CD14-positive monocyte (primary cell): ENCODE measurements at regions not wholly inside any gene's neighbourhood (a gene's known extent, or its start where the extent isn't known, plus 50 kb on each side); places are given as distances from the start of the nearest gene placed in this dataset.

ENCODE experiments used
- DNase-seq, 3 donors: peaks; one replicate each; pipeline ENCODE4 v3.0.0-alpha.2; 2011 to 2022
- H2AFZ ChIP-seq: 2 replicates; pipeline ENCODE4 v1.6.0; 2012; ENCODE audit warnings: mild to moderate bottlenecking, low read depth, low read length, inconsistent platforms; ENCODE audit not compliant: insufficient read depth, poor library complexity, severe bottlenecking
- H3K27ac ChIP-seq, 2 donors: 1 replicate in 1 of 2; 2 replicates in 1 of 2; pipeline ENCODE4 v1.5.1; 2012 to 2013; ENCODE audit warnings: low read length in 2 of 2, control low read depth in 1 of 2, inconsistent platforms in 1 of 2, low read depth in 1 of 2, mild to moderate bottlenecking in 1 of 2
- H3K27me3 ChIP-seq, 2 donors: one replicate each; pipeline versions ENCODE4 v1.6.0 to v1.6.1; 2011 to 2013; ENCODE audit warnings: low read length in 2 of 2; ENCODE audit not compliant: control insufficient read depth in 2 of 2, insufficient read depth in 2 of 2
- H3K36me3 ChIP-seq, 2 donors: replicated peaks in 1 of 2; 1 replicate in 1 of 2; 2 replicates in 1 of 2; pipeline versions ENCODE4 v1.5.1 to v1.6.1; 2012 to 2013; ENCODE audit warnings: low read length in 2 of 2, control low read depth in 1 of 2, inconsistent platforms in 1 of 2, mild to moderate bottlenecking in 1 of 2; ENCODE audit not compliant: insufficient read depth in 2 of 2, control insufficient read depth in 1 of 2
- H3K4me1 ChIP-seq, 2 donors: 1 replicate in 1 of 2; 2 replicates in 1 of 2; pipeline versions ENCODE4 v1.5.1 to v1.6.1; 2012 to 2013; ENCODE audit warnings: low read length in 2 of 2, control low read depth in 1 of 2, inconsistent platforms in 1 of 2, mild to moderate bottlenecking in 1 of 2, moderate library complexity in 1 of 2; ENCODE audit not compliant: insufficient read depth in 2 of 2, control insufficient read depth in 1 of 2
- H3K4me2 ChIP-seq: replicated peaks from 2 replicates; pipeline ENCODE3; 2012; ENCODE audit warnings: low read length, moderate library complexity, mild to moderate bottlenecking; ENCODE audit not compliant: poor library complexity, severe bottlenecking; ENCODE audit errors: extremely low read depth
- H3K4me3 ChIP-seq, 3 experiments: fragments of 200-600 bp in 1 of 3; sonication (generic) in 1 of 3; replicated peaks in 1 of 3; 1 replicate in 2 of 3; 2 replicates in 1 of 3; pipeline ENCODE4 v1.5.1; 2011 to 2013; ENCODE audit warnings: low read length in 3 of 3, mild to moderate bottlenecking in 3 of 3, control low read depth in 2 of 3, low read depth in 2 of 3, inconsistent platforms in 1 of 3, moderate library complexity in 1 of 3
- H3K79me2 ChIP-seq: 2 replicates; pipeline ENCODE4 v1.6.0; 2012; ENCODE audit warnings: mild to moderate bottlenecking, control low read depth, inconsistent platforms, low read length, moderate library complexity; ENCODE audit not compliant: insufficient read depth
- H3K9ac ChIP-seq: 2 replicates; pipeline ENCODE4 v1.6.0; 2017; ENCODE audit warnings: low read length, mild to moderate bottlenecking; ENCODE audit not compliant: insufficient read depth, poor library complexity, severe bottlenecking
- H3K9me3 ChIP-seq, 2 donors: replicated peaks in 1 of 2; 1 replicate in 1 of 2; 2 replicates in 1 of 2; pipeline versions ENCODE4 v1.5.1 to v1.6.1; 2012 to 2013; ENCODE audit warnings: low read length in 2 of 2, control low read depth in 1 of 2; ENCODE audit not compliant: control insufficient read depth in 1 of 2, insufficient read depth in 1 of 2
- H4K20me1 ChIP-seq: 2 replicates; pipeline ENCODE4 v1.6.0; 2012; ENCODE audit warnings: mild to moderate bottlenecking, low read length, control low read depth, moderate library complexity; ENCODE audit not compliant: insufficient read depth
- H3K27ac Mint-ChIP-seq, 7 donors: one replicate each; pipeline ENCODE4 v1.8.0; 2020; ENCODE audit warnings: mild to moderate bottlenecking in 7 of 7, mixed read lengths in 7 of 7, moderate library complexity in 6 of 7, inconsistent platforms in 2 of 7
- H3K27me3 Mint-ChIP-seq, 3 donors: one replicate each; pipeline ENCODE4 v1.8.0; 2021 to 2022; ENCODE audit warnings: low read depth in 3 of 3, mild to moderate bottlenecking in 3 of 3, mixed read lengths in 3 of 3, moderate library complexity in 3 of 3, inconsistent platforms in 1 of 3
- H3K36me3 Mint-ChIP-seq, 2 donors: one replicate each; pipeline ENCODE4 v1.8.0; 2020; ENCODE audit warnings: mixed read lengths in 2 of 2, inconsistent platforms in 1 of 2, mild to moderate bottlenecking in 1 of 2
- H3K4me1 Mint-ChIP-seq: one replicate; pipeline ENCODE4 v1.8.0; 2020; ENCODE audit warnings: mild to moderate bottlenecking, mixed read lengths
- H3K4me3 Mint-ChIP-seq, 2 donors: one replicate each; pipeline ENCODE4 v1.8.0; 2020; ENCODE audit warnings: mild to moderate bottlenecking in 2 of 2, mixed read lengths in 2 of 2, moderate library complexity in 1 of 2
- H3K9me3 Mint-ChIP-seq, 7 donors: one replicate each; pipeline ENCODE4 v1.8.0; 2020 to 2022; ENCODE audit warnings: mixed read lengths in 7 of 7, mild to moderate bottlenecking in 6 of 7, moderate library complexity in 6 of 7, inconsistent platforms in 2 of 7
- CTCF ChIP-seq: fragments of 200-600 bp; IDR thresholded peaks from one replicate; pipeline ENCODE4 v1.8.0; 2022; ENCODE audit warnings: antibody characterized with exemption, mild to moderate bottlenecking
- WGBS: methylation state at CpG from one replicate; pipeline ENCODE4 v1.1.5; 2013; ENCODE audit warnings: missing lambda C conversion rate; ENCODE audit not compliant: insufficient coverage; 5-methylcytosine and 5-hydroxymethylcytosine counted together
- intact Hi-C, 2 donors: fragments of 100-400 bp; cut with micrococcal nuclease; formaldehyde crosslinking; loops; one replicate each; pipeline versions ENCODE4 v1.15.0 to v1.15.1; 2023

GRCh38 chr2:133733901-133734255 is 165.6 kb upstream of the NCKAP5 start:
- H3K27me3 Mint-ChIP-seq: peaks cover 0 to 2% (median 0%) of the 10 kb centered on the region in 3 donors
- WGBS: no CpG with 5 or more reads among the region's 2 CpGs
- no peak for TF ChIP-seq CTCF
- Histone ChIP-seq H3K9me3 (peaks cover 6 to 14% of the 10 kb centered on the region in 2 donors), H3K4me2 (no peak overlapping the region), H3K9ac (no peak overlapping the region), H4K20me1 (no peaks in the 10 kb centered on the region), H2AFZ (no peak overlapping the region), H3K27ac (no peak overlapping the region), H3K4me3 (no peak overlapping the region), H3K27me3 (no peaks in the 10 kb centered on the region), H3K79me2 (no peaks in the 10 kb centered on the region), H3K36me3 (no peaks in the 10 kb centered on the region), H3K4me1 (no peaks in the 10 kb centered on the region)
- intact Hi-C loops: no loop called here
- H3K36me3 Mint-ChIP-seq: no peaks in the 10 kb centered on the region
- H3K4me1 Mint-ChIP-seq: no peaks in the 10 kb centered on the region
- peaks cover 2 to 26% (median 4%) of the 10 kb centered on the region in 7 donors for H3K9me3 Mint-ChIP-seq
- no peak overlapping the region for H3K4me3 Mint-ChIP-seq
- no peak for DNase-seq
- no peak overlapping the region for H3K27ac Mint-ChIP-seq

GRCh38 chr2:133734716-133735495 is 166.6 kb upstream of the NCKAP5 start:
- Histone ChIP-seq H3K27me3 (no peaks in the 10 kb centered on the region), H4K20me1 (no peaks in the 10 kb centered on the region), H2AFZ (no peak overlapping the region), H3K79me2 (no peaks in the 10 kb centered on the region), H3K9ac (no peak overlapping the region), H3K9me3 (peaks cover 6 to 14% of the 10 kb centered on the region in 2 donors), H3K27ac (no peak overlapping the region), H3K4me3 (no peak overlapping the region), H3K36me3 (no peaks in the 10 kb centered on the region), H3K4me1 (no peaks in the 10 kb centered on the region), H3K4me2 (no peak overlapping the region)
- no peak overlapping the region for H3K27ac Mint-ChIP-seq
- no peak overlapping the region for H3K4me3 Mint-ChIP-seq
- no peak for DNase-seq
- peaks cover 0 to 2% (median 0%) of the 10 kb centered on the region in 3 donors for H3K27me3 Mint-ChIP-seq
- peaks cover 2 to 24% (median 4%) of the 10 kb centered on the region in 7 donors for H3K9me3 Mint-ChIP-seq
- H3K36me3 Mint-ChIP-seq: no peaks in the 10 kb centered on the region
- 100% methylated on average over 2 of the region's 3 CpGs for WGBS
- intact Hi-C loops: no loop called here
- no peaks in the 10 kb centered on the region for H3K4me1 Mint-ChIP-seq
- TF ChIP-seq CTCF: no peak
